HCT116 (cell line): ENCODE measurements at regions not wholly inside any gene's neighbourhood (a gene's known extent, or its start where the extent isn't known, plus 50 kb on each side); places are given as distances from the start of the nearest gene placed in this dataset.

Source experiments
- ATAC-seq: fragments of 200-7000 bp; cut with Tn5 transposase; 2 replicates; pipeline ENCODE4 v1.9.1; 2020; ENCODE audit warnings: mild to moderate bottlenecking, moderate library complexity
- BruUV-seq: library from RNA; stranded (reverse); fragments of 400-500 nt; replicated peaks from 2 replicates; lab custom pipeline; 2021; lab: Mats Ljungman, UMichigan
- CTCF ChIA-PET: fragments of 300-600 bp; sonication (Branson Sonifier 250); formaldehyde crosslinking; loops from one replicate; lab custom pipeline; 2021; ENCODE audit warnings: antibody characterized with exemption; lab: Charles Lee
- POLR2A ChIA-PET: fragments of 300-600, 350-600 bp; sonication (Branson Sonifier 250); formaldehyde crosslinking; loops from one replicate; lab custom pipeline; 2021; ENCODE audit warnings: antibody characterized with exemption; lab: Charles Lee
- RAD21 ChIA-PET, 2 experiments: fragments of 300-600 bp; sonication (Branson Sonifier 250); formaldehyde crosslinking; loops; one replicate each; lab custom pipeline; 2023; ENCODE audit warnings: low total read pairs in 2 of 2; ENCODE audit not compliant: uncharacterized antibody in 2 of 2, unreplicated experiment in 2 of 2, low non-redundant PET in 1 of 2; lab: Charles Lee
- DNase-seq: peaks from one replicate; pipeline ENCODE4 v3.0.0-alpha.2; 2010; ENCODE audit warnings: low read depth, low spot score
- H2AFZ ChIP-seq: fragments of 200-600 bp; shearing (Covaris generic), sonication (generic); 2 replicates; pipeline ENCODE4 v1.6.1; 2017; ENCODE audit warnings: low read depth, mixed run types, mixed read lengths, antibody characterized with exemption, low read length; ENCODE audit not compliant: poor library complexity, severe bottlenecking
- H3K27ac ChIP-seq: 2 replicates; pipeline ENCODE4 v1.5.1; 2012; ENCODE audit warnings: low read depth, low read length
- H3K27me3 ChIP-seq: fragments of 200-600 bp; sonication (generic); 2 replicates; pipeline ENCODE4 v1.6.1; 2016; ENCODE audit warnings: mixed run types, low read length, mixed read lengths; ENCODE audit not compliant: insufficient read depth
- H3K36me3 ChIP-seq, 2 experiments: fragments of 200-500 bp in 1 of 2; fragments of 200-600 bp in 1 of 2; sonication (Bioruptor generic) in 1 of 2; sonication (generic) in 1 of 2; 2 replicates each; pipeline versions ENCODE4 v1.5.1 to v1.6.1; 2014 to 2016; ENCODE audit warnings: low read length in 2 of 2, inconsistent platforms in 1 of 2, mixed read lengths in 1 of 2, mixed run types in 1 of 2; ENCODE audit not compliant: insufficient read depth in 2 of 2, control insufficient read depth in 1 of 2
- H3K4me1 ChIP-seq, 2 experiments: fragments of 200-600 bp in 1 of 2; sonication (generic) in 1 of 2; 2 replicates each; pipeline versions ENCODE4 v1.5.1 to v1.6.1; 2012 to 2017; ENCODE audit warnings: low read length in 2 of 2, inconsistent platforms in 1 of 2, mild to moderate bottlenecking in 1 of 2, mixed read lengths in 1 of 2, mixed run types in 1 of 2, moderate library complexity in 1 of 2; ENCODE audit not compliant: insufficient read depth in 2 of 2, control insufficient read depth in 1 of 2
- H3K4me2 ChIP-seq: fragments of 200-600 bp; sonication (generic); 2 replicates; pipeline ENCODE4 v1.6.1; 2017; ENCODE audit warnings: mixed run types, low read length, mixed read lengths
- H3K4me3 ChIP-seq, 2 experiments: fragments of 200-600 bp in 1 of 2; sonication (generic) in 1 of 2; replicated peaks in 1 of 2; 2 replicates each; pipeline ENCODE4 v1.5.1; 2011 to 2016; ENCODE audit warnings: low read length in 2 of 2, control low read depth in 1 of 2, low read depth in 1 of 2, mild to moderate bottlenecking in 1 of 2, mixed read lengths in 1 of 2, mixed run types in 1 of 2
- H3K79me2 ChIP-seq: fragments of 200-600 bp; sonication (generic); 2 replicates; pipeline ENCODE4 v1.6.1; 2017; ENCODE audit warnings: mild to moderate bottlenecking, mixed run types, low read length, moderate library complexity, mixed read lengths; ENCODE audit not compliant: insufficient read depth
- H3K9ac ChIP-seq: fragments of 200-600 bp; sonication (generic); 2 replicates; pipeline ENCODE4 v1.6.1; 2016; ENCODE audit warnings: low read length, mixed read lengths
- H3K9me2 ChIP-seq: fragments of 200-600 bp; sonication (generic), shearing (Covaris generic); 2 replicates; pipeline ENCODE4 v1.6.1; 2017; ENCODE audit warnings: mixed run types, mild to moderate bottlenecking, moderate library complexity; ENCODE audit not compliant: insufficient read depth
- H3K9me3 ChIP-seq, 2 experiments: fragments of 200-500 bp in 1 of 2; fragments of 200-600 bp in 1 of 2; sonication (Bioruptor generic) in 1 of 2; sonication (generic) in 1 of 2; 2 replicates each; pipeline ENCODE4 v1.6.1; 2014 to 2017; ENCODE audit warnings: low read length in 2 of 2, mixed read lengths in 2 of 2, inconsistent platforms in 1 of 2, low read depth in 1 of 2, mild to moderate bottlenecking in 1 of 2, mixed run types in 1 of 2, moderate library complexity in 1 of 2; ENCODE audit not compliant: control insufficient read depth in 1 of 2, insufficient read depth in 1 of 2
- H4K20me1 ChIP-seq: fragments of 200-600 bp; sonication (generic), shearing (Covaris generic); 2 replicates; pipeline ENCODE4 v1.6.1; 2017; ENCODE audit warnings: mixed run types, mild to moderate bottlenecking, moderate library complexity; ENCODE audit not compliant: insufficient read depth
- ATF3 ChIP-seq: IDR thresholded peaks from 2 replicates; pipeline ENCODE4 v1.6.1; 2012
- CBX3 ChIP-seq: IDR thresholded peaks from 2 replicates; pipeline ENCODE4 v1.6.1; 2012; ENCODE audit warnings: low read depth
- CEBPB ChIP-seq: IDR thresholded peaks from 2 replicates; pipeline ENCODE4 v1.6.1; 2012; ENCODE audit warnings: low read depth
- EGR1 ChIP-seq: IDR thresholded peaks from 2 replicates; pipeline ENCODE4 v1.6.1; 2012; ENCODE audit warnings: low read depth
- EZH2 ChIP-seq: fragments of 200-600 bp; sonication (generic); IDR thresholded peaks from 2 replicates; pipeline ENCODE4 v1.6.1; 2017; ENCODE audit warnings: antibody characterized with exemption, mixed run types
- EZH2phosphoT487 ChIP-seq: fragments of 200-600 bp; IDR thresholded peaks from 2 replicates; pipeline ENCODE4 v1.6.1; 2018; ENCODE audit warnings: antibody characterized with exemption, borderline replicate concordance
- FOSL1 ChIP-seq: IDR thresholded peaks from 2 replicates; pipeline ENCODE4 v1.6.1; 2012; ENCODE audit warnings: low read depth
- RAD21 ChIP-seq: IDR thresholded peaks from 2 replicates; pipeline ENCODE4 v1.6.1; 2012; ENCODE audit warnings: low read depth, mild to moderate bottlenecking
- REST ChIP-seq: IDR thresholded peaks from 2 replicates; pipeline ENCODE4 v1.6.1; 2012; ENCODE audit warnings: low read depth
- SIN3A ChIP-seq: IDR thresholded peaks from 2 replicates; pipeline ENCODE4 v1.6.1; 2012; ENCODE audit warnings: low read depth
- SP1 ChIP-seq: IDR thresholded peaks from 2 replicates; pipeline ENCODE4 v1.6.1; 2012; ENCODE audit warnings: low read depth
- SRF ChIP-seq: IDR thresholded peaks from 2 replicates; pipeline ENCODE4 v1.6.1; 2012; ENCODE audit warnings: low read depth
- TCF7L2 ChIP-seq: IDR thresholded peaks from 2 replicates; pipeline ENCODE4 v1.7.0; 2011; ENCODE audit warnings: borderline replicate concordance, inconsistent platforms; ENCODE audit not compliant: insufficient read depth, insufficient read length; ENCODE audit errors: extremely low read depth
- YY1 ChIP-seq: IDR thresholded peaks from 2 replicates; pipeline ENCODE4 v1.6.1; 2011; ENCODE audit warnings: low read length, low read depth, moderate library complexity, mild to moderate bottlenecking; ENCODE audit not compliant: insufficient replicate concordance; ENCODE audit errors: extremely low read depth
- ZFX ChIP-seq: fragments of 450-650 bp; IDR thresholded peaks from 2 replicates; pipeline ENCODE4 v1.6.1; 2017
- intact Hi-C: fragments of 100-400 bp; cut with micrococcal nuclease; formaldehyde crosslinking; loops from 2 replicates; pipeline ENCODE4 v1.10.0; 2022

- no peak for TF ChIP-seq CBX3
- TF ChIP-seq FOSL1 = no peak
- no peak for TF ChIP-seq EGR1
- TF ChIP-seq SRF = no peak
- TF ChIP-seq EZH2phosphoT487 = no peak
- TF ChIP-seq EZH2 = no peak
- TF ChIP-seq, all 23 proteins: peak for 2
Observed at GRCh38 chr2:129708221-129708967, 271.1 kb upstream of the RAB6C start (continued).

GRCh38 chr2:129709001-129709955 lies 270.2 kb upstream of the RAB6C start:
- H3K9ac ChIP-seq = no peak overlapping the region
- no peak for DNase-seq
- H3K4me1 ChIP-seq = no peaks in the 10 kb centered on the region
- H3K4me2 ChIP-seq = no peak overlapping the region
- RAD21 ChIA-PET = no interaction called here
- H3K27me3 ChIP-seq = peaks cover 27% of the 10 kb centered on the region
- H4K20me1 ChIP-seq = no peaks in the 10 kb centered on the region
- no TSS peak for BruUV-seq
- CTCF ChIA-PET = no interaction called here
- TF ChIP-seq RAD21 (no peak), CBX3 (no peak), SIN3A (no peak), CEBPB (no peak), TCF7L2 (no peak), SRF (no peak), SP1 (no peak), FOSL1 (no peak), ZFX (no peak), YY1 (no peak), REST (no peak), ATF3 (no peak)
- intact Hi-C loops = no loop called here
- POLR2A ChIA-PET = no interaction called here
- no peak overlapping the region for H3K27ac ChIP-seq
- H3K36me3 ChIP-seq = no peaks in the 10 kb centered on the region
- no peaks in the 10 kb centered on the region for H3K9me3 ChIP-seq
- H3K4me3 ChIP-seq = no peak overlapping the region
- H3K79me2 ChIP-seq = no peaks in the 10 kb centered on the region
- ATAC-seq = no peak
- no peak overlapping the region for H2AFZ ChIP-seq
- H3K9me2 ChIP-seq = no peaks in the 10 kb centered on the region
